OCI-LY7 (cell line): ENCODE measurements at regions not wholly inside any gene's neighbourhood (a gene's known extent, or its start where the extent isn't known, plus 50 kb on each side); places are given as distances from the start of the nearest gene placed in this dataset.
"Not testable (repeated sequence)": the region's sequence is repeated elsewhere in the genome, so short reads cannot be mapped to it uniquely, and the experiment has no call there.

Experiments
- EZH2phosphoT487 ChIP-seq: fragments of 200-600 bp; sonication (generic); IDR thresholded peaks from 2 replicates; pipeline ENCODE4 v1.6.1; 2018; ENCODE audit warnings: low read depth, borderline replicate concordance, mild to moderate bottlenecking, mixed run types, antibody characterized with exemption, low read length, moderate library complexity, mixed read lengths
- TF ChIP-seq, protein P1 (sequence below): fragments of 200-600 bp; sonication (generic); conservative IDR thresholded peaks from 2 replicates; pipeline ENCODE4 v1.5.1; 2014; ENCODE audit warnings: mild to moderate bottlenecking, antibody characterized with exemption, low read length, moderate library complexity, mixed read lengths

GRCh38 chr9:65195781-65196180, 89.2 kb downstream of the FOXD4L5 start:
- TF ChIP-seq, protein P1, sequence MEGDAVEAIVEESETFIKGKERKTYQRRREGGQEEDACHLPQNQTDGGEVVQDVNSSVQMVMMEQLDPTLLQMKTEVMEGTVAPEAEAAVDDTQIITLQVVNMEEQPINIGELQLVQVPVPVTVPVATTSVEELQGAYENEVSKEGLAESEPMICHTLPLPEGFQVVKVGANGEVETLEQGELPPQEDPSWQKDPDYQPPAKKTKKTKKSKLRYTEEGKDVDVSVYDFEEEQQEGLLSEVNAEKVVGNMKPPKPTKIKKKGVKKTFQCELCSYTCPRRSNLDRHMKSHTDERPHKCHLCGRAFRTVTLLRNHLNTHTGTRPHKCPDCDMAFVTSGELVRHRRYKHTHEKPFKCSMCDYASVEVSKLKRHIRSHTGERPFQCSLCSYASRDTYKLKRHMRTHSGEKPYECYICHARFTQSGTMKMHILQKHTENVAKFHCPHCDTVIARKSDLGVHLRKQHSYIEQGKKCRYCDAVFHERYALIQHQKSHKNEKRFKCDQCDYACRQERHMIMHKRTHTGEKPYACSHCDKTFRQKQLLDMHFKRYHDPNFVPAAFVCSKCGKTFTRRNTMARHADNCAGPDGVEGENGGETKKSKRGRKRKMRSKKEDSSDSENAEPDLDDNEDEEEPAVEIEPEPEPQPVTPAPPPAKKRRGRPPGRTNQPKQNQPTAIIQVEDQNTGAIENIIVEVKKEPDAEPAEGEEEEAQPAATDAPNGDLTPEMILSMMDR, result not testable (repeated sequence)
- TF ChIP-seq EZH2phosphoT487, result not testable (repeated sequence)
